ENCODE measurements at regions not wholly inside any gene's neighbourhood (a gene's known extent, or its start where the extent isn't known, plus 50 kb on each side); places are given as distances from the start of the nearest gene placed in this dataset.

DNA sequence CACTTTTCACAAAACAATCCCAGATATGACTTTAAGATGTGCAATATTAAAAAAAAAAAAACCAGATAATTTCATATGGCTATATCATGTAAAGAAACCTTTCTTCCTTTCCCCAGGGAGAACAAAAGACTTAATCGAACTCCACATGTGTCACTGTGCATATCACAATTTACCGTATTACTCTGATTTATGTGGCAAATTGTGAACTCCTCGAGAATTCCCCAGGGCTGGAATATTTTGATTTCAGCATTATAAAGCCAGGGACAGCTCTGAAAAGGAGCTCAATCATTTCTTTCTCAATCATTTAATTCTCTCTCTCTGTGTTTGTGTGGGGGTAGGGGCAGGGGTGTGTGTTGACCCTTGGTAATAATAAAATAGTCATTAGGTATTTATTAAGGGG is 165.8 kb downstream of the TDRD15 start:
- no peak for TF ChIP-seq CTCF (IDR thresholded peaks at IDR 0.05; ENCODE audit: insufficient read depth, low read length, poor library complexity, severe bottlenecking)
- no peak for TF ChIP-seq EZH2phosphoT487 (conservative IDR thresholded peaks at IDR 0.05; ENCODE audit: low read length)
